HG03025 (cell line): ENCODE measurements at regions not wholly inside any gene's neighbourhood (a gene's known extent, or its start where the extent isn't known, plus 50 kb on each side); places are given as distances from the start of the nearest gene placed in this dataset.

Experiments used
- ATAC-seq: cut with Tn5 transposase; IDR thresholded peaks from one replicate; pipeline ENCODE4 v1.9.1; 2021; ENCODE audit warnings: mild to moderate bottlenecking, moderate library complexity; ENCODE audit not compliant: unreplicated experiment, low FRiP score

DNA sequence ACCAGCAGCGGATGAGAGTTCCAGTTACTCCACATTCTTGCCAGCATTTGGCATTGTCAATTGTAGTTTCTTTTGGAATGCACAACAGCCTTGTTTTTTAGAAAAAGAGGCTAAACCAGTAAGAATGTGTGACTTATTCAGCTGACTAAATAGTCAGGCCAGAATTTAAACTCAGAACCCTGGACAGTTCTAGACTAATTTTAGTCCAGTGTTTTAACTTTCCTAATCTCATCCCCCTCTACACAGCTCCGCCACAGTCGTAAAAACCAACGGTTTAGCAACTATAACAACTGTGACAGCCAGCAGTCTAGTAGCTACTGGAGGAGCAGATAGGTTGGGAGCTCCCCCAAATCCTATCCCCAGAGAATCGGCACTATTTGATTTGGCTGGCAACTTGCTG, 103.7 kb downstream of the FOXD1 start:
- no peak for ATAC-seq

DNA sequence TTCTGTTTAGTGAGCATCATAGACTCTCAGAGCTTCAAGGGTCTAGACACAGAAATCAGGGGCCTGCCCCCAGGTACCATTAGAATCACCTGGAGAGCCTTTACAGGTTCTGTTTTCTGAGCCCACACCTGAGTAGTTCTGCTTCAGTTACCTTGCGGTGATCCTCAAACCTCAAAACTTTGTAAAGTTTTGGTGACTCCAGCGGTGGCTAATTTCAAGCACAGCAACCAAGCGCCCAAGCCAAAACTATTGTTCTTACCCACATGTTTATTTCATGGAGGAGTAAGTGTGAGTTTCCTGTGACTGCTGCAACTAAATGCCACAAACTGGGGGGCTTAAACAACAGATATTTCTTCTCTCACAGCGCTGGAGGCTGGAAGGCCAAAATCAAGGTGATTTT, 108.9 kb downstream of the FOXD1 start:
- ATAC-seq: no peak

DNA sequence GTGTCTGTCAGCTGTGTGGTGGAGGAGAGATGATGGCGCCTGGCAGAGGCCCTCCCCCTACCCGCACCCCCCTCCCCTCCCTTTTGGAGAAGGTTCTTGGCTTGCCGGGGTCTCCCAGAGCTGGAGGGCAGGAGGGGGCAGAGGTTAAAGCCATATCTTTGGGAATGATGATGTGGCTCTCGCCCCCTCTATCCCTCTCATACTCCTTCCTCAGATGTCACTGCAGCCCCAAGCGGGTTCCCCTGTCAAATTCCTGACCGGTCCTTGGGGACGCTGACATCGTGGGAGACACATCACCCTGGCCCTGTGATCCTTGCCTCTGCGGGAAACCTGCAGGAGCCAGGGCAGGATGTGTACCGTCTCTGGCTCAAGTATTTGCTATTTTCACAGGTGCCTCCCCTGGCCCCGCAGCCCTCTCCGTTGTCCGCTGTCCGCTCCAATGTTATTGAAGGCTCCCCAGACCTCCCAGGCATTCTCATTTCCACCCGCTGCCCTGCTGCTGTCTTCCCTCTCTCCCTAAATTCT, 109.5 kb downstream of the FOXD1 start:
- ATAC-seq: no peak

DNA sequence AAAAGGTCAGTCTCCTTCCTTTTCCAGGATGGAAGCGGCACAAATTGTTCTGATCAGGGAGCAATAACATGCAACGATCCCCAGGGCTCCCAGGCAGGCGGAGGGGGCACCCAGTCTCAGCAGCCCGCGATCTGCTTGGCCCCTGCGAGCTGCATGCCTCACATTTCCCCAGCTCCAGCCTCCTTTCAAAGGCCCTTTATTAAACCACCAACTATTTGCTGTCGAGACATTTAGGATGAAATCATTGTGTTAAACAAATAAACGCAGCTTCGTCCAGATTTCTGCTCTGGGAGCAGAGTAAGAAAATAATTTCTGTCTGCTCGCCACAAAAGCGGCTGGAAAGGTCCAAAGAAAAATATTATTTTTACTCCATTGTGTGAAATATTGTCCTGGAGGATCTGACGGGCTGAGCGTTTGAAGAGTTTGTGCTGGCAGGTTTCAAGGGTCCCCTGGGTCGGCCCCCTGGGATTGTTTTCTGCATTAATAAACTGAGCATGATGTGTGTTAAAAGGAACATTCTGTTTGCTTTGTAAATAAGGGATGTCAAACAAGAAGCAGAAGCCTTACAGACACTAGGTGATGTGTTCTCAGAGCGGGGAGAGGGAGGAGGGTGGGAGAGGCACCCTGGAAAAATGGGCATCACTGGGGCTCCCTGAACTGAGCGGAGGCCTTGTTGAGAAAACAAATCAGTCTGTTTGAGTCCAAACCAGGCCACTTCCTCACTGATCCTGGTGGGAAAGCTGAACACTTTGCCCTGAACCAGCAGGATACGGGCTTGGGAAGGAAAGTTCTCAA, 110.1 kb downstream of the FOXD1 start:
- ATAC-seq: no peak

DNA sequence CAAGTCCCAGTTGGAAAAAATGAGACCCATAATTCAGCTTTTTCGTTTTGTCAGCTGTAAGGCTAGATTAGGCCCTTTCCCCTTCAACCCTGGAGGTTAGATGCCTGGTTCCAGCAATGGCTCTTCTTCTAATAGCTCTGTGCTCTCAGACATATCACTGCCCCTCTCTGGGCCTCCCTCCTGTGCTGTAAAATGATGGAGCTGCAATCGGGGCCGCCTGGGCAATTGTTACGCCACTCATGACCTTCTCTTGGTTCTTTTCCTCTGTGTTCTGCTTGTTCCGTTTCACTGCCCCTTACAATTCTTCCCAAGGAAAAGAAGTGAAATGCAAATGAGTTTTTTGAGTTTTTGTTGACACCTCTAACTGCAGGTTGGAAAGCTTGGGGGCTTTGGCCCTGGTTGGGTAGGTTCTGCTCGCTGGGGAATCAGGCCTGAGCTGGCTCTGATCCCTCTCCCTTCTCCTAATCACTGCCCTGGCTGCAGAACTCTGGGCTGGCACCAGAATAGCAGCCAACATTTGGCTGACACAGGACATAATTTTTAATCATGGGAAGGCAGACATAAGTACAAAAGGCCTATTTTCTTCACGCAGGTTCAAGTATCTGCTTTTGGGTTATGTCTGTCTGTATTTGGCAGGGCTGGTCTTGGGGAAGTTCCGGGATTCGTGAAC, 110.9 kb downstream of the FOXD1 start:
- no peak for ATAC-seq

DNA sequence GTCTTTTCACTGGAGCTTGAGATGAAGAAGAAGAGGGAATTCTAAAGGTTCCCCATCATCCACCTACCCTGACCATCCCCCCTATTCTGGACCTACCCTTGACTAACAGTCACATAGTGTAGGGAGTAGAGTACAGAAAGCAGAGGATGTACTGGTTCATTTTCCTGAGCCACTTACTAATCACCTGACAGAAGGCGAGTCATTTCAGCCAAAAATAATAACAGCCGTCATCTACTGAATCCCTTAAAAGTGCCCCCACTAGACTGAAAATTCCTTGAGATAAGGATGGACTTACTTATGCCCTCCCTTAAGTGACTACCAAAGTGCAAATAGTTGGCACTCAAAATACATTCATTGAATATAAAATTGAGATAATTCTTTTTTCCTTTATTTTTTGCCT, 112.2 kb downstream of the FOXD1 start:
- ATAC-seq: no peak

DNA sequence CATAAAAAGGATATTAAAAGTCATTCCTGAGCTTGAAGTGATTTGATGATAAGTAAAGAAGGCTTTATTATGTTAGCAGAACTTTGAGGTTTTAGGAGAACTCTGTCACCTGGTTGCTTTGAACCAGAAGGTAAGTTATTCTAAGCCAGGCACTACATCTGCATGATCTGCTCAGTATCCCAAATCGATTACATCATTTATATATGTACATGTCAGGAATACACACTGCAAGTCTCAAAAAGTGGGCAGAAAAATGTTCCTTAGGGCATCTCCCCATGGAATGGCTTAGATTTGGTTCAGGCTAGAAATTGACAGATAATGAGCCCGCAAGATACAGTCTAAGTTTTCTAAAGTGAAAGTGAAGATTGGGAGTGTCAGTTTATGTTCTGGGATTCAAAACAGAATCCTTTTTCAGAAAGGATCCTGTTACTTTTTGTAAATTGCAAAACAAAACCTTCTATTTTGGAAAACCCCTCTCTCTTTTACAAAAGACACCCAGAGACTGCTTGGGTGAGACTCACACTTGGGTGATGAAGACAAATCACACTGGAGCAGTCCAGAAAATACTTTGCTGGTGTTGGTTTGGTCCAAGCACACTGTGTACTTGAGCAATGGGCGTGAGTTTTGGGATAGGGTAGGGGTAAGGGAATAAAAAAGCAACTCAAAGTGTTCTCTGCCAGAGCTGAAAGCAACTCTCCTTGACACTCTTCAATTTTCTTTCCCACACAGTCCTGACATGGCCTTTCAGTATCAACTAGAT, 114.5 kb downstream of the FOXD1 start:
- no peak for ATAC-seq

DNA sequence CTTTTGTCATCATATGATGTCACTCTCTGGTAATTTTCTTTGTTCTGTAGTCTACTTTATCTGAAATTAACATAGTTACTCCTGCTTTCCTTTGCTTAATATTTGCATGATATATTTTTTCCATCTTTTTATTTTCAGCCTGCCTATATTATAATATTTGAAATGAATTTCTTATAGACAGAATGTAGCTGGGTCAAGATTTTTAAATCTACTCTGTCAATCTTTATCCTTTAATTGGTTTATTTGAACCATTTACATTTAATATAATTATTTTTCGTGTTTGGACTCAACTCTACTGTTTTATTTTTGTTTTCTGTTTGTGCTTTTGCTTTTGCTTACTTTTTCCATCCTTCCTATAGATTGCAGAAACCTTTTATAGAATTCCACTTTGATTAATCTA, 118.0 kb downstream of the FOXD1 start:
- ATAC-seq: no peak

DNA sequence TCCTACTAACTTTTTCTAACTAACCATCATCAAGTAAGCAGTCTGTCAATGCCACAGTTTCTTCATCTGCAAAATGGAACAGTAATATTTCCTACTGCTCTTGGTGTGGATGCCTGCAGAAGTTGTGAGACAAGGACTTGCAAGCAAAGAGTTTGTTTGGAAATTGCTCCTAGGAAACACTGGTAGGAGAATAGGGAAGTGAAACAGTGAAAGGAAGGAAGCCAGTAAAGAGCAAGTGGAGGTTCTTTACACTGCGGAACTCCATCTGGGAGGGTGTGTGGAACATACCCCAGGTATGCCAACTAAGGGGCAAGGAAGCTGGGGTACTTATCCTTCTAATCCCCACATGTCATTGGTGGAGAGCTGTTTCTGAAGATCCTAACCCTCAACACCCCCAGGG, 119.9 kb downstream of the FOXD1 start:
- no peak for ATAC-seq

DNA sequence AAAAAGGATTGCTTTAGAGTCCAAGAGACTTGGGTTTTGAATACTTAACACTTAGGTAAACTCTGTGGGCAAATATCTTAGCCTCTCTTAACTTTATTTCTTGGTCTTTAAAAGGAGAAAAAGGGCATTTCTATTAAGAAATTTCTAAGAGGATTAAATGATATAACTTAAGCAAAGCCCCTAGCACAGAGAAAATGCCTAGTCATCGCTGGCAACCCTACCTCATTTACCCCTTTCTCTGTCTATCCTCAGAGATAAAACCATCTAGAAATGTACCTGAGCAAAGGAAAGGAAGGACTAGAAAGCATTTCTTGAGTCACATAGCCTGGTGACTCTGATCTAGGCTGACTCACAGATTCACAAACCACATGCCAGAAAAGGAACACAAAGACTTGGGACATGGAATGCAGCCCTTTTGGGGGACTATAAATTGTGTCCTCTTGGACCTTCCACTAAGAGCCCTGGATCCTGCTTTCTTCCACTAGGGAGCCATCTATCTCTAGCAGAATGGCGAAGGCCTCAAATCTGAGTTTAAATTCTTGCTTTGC, 120.6 kb downstream of the FOXD1 start:
- no peak for ATAC-seq

DNA sequence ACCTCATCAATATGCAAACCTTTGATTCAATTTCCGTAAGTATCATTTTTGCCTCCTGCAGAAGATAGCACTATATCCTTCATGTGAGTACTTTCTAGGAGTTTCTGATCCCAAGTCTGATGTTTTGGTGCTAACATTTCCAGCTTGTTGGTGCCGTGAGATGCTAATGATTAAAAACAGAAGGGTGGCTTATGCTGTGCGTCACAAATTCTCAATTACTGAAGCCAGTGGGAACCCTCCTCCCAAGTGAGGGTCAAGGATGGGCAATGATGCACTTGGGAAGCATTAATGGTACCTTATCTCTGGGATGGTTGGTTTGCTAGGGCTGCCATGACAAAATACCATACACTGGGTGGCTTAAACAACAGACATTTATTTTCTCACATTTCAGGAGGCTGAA, 123.0 kb downstream of the FOXD1 start:
- ATAC-seq: no peak

DNA sequence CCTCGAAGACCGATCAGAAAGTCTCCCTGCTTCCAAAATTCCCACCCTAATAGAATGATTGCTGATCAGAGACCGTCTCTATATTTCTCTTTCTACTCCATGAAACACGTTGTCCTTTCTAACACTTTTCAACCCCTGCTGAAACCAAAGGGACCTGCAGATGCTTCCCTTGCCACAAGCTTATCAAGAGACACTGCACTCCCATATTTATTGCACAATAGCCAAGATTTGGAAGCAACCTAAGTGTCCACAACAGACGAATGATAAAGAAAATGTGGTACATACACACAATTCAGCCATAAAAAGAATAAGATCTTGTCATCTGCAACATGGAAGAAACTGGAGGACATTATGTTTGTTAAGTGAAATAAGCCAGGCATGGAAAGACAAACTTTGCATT, 125.1 kb downstream of the FOXD1 start:
- ATAC-seq: no peak

DNA sequence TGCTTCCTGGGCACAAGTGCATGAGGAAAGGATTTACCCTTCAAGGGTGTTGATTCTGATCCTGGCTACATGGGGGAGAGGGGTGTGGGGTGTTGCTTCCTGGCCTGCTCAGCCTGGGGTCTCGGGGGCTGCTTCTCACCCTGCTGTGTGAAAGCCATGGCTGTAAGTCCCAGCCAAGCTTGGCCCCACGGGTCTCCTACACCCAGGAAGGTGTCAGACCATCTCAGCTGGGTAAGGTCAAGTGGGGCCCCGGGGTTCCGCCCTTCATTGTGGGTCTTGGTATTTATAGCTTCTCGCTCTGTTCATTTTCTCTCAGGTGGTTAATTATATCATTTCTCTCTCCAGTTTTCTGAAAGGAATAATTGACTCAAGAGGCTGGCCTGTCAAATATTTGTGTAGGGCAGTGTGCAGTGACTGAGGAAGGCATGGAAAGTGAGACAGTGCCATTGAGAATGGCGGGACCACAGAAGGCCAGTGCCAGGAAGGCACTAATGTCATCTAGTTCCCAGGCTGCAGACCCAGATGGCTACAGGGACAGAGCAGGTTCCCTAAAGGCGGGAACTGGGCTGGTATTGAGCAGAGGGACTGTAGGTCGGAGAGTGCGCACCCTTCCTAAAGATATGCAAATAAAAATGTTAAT, 126.0 kb downstream of the FOXD1 start:
- no peak for ATAC-seq

DNA sequence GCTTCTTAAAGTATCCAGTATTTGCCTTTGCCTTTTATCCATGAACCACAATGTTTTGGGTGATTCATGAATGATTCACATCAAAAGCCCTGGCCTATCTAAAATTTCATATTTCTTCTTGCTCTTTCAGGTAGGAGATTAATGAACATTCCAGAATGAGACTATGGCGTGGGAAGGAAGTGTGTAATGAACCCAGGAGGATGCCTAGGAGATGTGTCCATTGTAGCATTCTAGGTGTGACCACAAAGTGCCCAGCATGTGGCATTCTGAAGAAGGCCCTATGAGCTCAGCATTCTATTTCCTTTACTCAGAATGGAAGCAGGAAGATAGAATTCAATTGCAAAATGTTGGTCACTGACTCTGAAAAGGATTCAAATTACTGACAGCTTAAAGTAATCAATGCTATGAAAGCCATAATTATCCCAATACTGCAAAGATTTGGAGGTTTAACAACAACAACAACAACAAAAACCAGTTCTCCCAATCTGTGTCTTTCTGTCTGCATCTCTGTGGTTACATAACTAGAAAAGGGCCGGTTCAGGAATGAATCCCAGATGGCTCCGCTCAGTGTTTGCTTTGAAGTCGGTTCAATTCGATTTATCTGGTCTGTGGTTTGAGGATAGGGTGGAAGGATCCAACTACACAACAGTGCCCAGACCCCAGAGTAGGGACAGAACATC, 126.7 kb downstream of the FOXD1 start:
- ATAC-seq: no peak

DNA sequence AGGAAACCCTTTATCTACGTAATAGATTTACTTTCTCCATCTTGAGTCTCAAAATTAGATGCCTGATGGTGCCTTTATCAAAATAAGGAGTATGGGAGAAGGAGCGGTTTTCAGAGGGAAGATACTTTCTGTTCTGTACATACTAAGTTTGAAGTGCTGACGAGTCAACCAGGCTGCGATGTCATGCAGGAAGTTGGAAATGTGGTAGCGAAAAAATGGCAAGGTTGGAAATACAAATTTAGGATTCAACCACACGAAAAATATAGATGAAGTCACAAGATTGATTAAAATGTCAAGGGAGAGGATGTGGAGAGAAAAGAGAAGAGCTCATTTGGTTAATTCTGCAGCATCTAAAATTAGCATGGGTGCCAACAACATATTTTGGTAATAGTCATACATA, 129.5 kb downstream of the FOXD1 start:
- no peak for ATAC-seq

DNA sequence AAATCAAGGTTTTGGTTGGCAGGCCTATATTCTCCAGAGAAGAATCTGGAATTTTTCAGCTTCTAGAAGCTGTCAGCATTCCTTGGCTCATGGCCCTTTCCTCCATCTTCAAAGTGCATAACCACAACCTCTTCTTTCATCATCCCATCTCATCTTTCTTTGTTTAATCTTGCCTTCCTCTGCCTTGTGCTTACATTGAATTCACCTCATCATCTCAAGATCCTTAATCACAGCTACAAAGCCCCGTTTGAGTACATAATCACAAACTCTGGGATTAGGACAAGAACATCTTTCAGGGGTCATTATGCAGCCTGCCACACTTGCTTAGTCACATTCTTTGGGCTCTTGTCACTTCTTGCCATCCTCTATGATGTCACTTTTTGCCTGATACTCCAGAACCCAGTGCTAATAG, 130.3 kb downstream of the FOXD1 start:
- ATAC-seq: no peak

DNA sequence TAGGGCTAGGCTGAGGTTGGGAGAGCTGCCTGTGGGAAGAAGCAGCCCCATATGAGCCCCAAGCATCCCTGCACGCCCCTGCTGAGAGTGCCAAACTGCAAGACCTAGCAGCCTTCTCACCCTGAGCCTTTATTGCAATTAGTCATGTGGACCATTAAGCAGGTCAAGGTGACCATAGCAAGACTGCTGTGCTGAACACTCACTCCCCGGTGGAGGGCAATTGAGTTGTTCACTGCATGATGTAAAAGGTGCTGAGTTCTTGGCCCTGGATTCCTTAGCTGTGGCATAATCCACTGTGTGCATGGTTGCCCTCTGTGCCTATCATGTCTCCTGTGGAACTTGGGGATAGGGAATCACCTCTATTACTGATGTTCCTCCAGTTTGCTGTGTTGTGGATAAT, 131.1 kb downstream of the FOXD1 start:
- ATAC-seq: no peak

DNA sequence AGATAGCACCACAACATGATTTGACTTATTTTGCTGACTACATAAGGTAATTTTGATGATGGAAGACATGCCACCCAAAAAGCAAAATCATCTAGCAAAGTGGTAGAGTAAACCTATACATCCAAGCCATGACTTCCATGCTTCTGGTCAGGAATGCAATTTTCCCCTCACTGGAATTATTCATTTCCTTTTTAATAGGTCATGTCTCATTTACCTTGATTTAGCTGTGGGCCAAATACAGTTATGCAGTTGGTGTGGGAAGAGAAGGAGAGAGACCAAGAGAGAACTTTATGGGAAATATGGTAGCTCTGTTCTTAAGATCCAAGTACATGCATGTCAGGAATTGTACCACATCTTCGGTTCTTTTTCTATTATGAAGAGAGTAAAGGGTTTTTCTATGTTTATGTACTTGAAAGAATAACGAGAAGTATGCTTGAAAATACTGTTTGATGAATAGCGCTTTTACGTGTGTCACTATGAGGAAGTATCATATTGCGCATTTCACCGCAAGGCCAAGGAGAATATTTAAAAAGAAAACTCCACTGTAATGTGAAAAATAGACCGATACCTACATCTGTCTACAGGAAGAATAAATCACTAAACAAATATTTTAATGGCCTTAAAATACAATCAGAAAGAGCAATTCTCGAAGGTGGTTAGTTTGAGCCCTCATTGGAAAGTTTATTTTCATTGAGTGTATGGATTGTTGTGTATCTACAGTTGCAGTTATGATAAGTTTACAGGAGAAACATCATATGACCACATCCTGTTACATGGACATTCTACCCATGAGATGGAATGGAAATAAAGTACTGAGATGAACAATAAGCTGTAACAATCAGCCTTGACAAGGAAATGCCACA, 134.0 kb downstream of the FOXD1 start:
- ATAC-seq: no peak

DNA sequence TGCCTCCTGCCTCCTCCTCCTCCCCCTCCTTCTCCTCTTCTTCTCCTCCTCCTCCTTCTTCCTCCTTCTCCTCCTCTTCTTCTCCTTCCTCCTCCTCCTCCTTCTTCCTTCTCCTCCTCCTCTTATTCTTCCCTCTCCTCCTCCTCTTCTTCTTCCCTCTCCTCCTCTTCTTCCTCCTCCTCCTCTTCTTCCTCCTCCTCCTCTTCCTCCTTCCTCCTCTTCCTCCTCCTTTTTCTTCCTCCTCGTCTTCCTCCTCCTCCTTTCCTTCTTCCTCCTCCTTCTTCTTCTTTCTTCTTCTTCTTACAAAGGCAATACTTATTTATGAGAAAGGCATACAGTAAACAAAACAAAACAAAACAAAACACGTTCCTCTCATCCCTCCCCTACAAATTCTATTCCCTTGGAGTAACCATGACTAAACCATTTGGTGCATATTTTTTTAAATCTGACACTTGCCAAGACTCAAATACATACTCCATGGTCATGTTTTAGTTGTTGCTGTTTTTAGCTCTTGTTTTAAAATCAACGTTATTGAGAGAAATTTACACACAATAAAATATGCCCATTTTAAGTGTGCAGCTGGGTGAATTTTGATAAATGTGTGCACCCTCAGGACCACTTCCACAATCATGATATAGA, 135.6 kb downstream of the FOXD1 start:
- ATAC-seq: no peak
